Astrocyte (in vitro differentiated cells and primary cell): ENCODE measurements at regions not wholly inside any gene's neighbourhood (a gene's known extent, or its start where the extent isn't known, plus 50 kb on each side); places are given as distances from the start of the nearest gene placed in this dataset.
"Not testable (repeated sequence)": the region's sequence is repeated elsewhere in the genome, so short reads cannot be mapped to it uniquely, and the experiment has no call there.

Source experiments
- EZH2 ChIP-seq: IDR thresholded peaks from 2 replicates; pipeline ENCODE4 v1.6.1; 2012; ENCODE audit warnings: mild to moderate bottlenecking, low read length, inconsistent platforms; ENCODE audit not compliant: insufficient read depth
- TF ChIP-seq, protein P1 (sequence below): IDR thresholded peaks from 2 replicates; pipeline ENCODE4 v1.5.1; 2011; ENCODE audit warnings: low read depth, mild to moderate bottlenecking, inconsistent platforms, low read length, moderate library complexity; ENCODE audit not compliant: insufficient read depth

DNA sequence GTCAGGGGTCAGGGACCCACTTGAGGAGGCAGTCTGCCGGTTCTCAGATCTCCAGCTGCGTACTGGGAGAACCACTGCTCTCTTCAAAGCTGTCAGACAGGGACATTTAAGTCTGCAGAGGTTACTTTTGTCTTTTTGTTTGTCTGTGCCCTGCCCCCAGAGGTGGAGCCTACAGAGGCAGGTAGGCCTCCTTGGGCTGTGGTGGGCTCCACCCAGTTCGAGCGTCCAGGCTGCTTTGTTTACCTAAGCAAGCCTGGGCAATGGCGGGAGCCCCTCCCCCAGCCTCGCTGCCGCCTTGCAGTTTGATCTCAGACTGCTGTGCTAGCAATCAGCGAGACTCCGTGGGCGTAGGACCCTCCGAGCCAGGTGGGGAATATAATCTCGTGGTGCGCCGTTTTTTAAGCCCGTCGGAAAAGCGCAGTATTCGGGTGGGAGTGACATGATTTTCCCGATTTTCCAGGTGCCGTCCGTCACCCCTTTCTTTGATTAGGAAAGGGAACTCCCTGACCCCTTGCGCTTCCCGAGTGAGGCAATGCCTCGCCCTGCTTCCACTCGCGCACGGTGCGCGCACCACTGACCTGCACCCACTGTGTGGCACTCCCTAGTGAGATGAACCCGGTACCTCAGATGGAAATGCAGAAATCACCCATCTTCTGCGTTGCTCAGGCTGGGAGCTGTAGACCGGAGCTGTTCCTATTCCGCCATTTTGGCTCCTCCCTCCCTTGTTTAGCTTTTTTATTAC, 268.6 kb upstream of the SATB1 start:
- TF ChIP-seq, protein P1, sequence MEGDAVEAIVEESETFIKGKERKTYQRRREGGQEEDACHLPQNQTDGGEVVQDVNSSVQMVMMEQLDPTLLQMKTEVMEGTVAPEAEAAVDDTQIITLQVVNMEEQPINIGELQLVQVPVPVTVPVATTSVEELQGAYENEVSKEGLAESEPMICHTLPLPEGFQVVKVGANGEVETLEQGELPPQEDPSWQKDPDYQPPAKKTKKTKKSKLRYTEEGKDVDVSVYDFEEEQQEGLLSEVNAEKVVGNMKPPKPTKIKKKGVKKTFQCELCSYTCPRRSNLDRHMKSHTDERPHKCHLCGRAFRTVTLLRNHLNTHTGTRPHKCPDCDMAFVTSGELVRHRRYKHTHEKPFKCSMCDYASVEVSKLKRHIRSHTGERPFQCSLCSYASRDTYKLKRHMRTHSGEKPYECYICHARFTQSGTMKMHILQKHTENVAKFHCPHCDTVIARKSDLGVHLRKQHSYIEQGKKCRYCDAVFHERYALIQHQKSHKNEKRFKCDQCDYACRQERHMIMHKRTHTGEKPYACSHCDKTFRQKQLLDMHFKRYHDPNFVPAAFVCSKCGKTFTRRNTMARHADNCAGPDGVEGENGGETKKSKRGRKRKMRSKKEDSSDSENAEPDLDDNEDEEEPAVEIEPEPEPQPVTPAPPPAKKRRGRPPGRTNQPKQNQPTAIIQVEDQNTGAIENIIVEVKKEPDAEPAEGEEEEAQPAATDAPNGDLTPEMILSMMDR, result not testable (repeated sequence)
- TF ChIP-seq EZH2, result not testable (repeated sequence)
